NCI-H1417 (cell line): ENCODE measurements at regions not wholly inside any gene's neighbourhood (a gene's known extent, or its start where the extent isn't known, plus 50 kb on each side); places are given as distances from the start of the nearest gene placed in this dataset.

ENCODE experiments used
- DNase-seq, 3 experiments: peaks; one replicate each; lab custom pipeline; 2025; lab: John Stamatoyannopoulos, UW

DNA sequence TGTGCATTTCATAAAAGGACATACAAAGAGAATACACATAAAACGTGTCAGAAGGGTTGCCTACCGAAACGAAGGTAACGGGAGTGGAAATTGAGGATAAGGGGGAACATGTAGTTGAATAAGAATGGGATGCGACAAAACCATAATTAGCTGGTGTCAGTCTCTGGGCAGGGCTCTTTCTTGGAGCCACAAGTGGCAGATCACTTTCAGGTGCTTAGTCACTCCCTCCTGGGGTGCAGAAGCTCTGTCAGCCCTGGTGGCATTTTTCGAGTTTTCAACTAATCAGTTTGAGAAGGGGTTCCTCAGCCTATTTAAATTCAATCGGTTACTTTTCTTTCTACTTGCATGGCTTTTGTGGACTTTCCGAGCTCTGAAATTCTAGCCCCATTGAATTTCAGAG is 133.9 kb upstream of the IGSF21 start:
- peak in 1 of 3 experiments; percentile 30 for DNase-seq

- peak in 1 of 3 experiments; percentile 19 for DNase-seq
Measured at GRCh38 chr1:17976854-17977253, 130.7 kb upstream of the IGSF21 start.

DNA sequence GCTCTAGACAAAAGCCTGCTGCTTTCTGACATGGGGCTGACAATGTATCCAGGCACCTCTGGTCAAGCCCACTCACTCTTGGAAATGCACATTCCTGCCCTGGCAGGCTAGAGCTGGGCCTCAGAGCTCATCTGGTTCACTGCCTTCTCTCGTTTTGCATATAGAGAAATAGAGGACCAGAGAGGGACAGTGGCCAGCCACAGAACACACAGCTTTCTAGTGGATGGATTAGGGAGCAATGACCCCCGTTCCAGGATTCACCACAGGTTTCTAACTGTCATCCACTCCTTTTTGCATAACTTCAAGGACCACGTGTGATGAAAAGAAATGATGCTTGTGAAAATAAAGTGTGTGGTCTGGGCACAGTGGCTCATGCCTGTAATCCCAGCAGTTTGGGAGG is 129.6 kb upstream of the IGSF21 start:
- no peak for DNase-seq

DNA sequence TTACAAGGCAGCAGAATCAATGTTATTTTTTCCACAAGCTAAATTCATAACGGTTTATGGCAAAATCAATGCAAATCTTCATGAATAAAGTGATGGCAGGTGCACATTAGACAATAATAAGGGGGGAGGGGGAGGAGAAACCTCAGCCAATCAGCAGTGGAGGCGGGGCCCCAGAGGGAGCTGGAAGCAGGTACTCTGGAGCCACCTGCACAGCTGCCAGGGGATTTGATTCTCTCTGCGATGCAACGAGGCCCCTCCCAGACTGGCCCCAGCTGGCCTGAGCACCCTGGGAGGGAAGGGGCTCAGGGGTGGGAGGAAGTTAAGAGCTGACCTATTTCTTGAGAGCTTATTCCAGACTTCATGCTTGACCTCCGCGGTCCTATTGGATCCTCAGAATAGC is 127.8 kb upstream of the IGSF21 start:
- DNase-seq: peak; percentile 14 to 94 (median 18)

GRCh38 chr1:17982197-17982596 is 125.4 kb upstream of the IGSF21 start:
- no peak for DNase-seq

DNA sequence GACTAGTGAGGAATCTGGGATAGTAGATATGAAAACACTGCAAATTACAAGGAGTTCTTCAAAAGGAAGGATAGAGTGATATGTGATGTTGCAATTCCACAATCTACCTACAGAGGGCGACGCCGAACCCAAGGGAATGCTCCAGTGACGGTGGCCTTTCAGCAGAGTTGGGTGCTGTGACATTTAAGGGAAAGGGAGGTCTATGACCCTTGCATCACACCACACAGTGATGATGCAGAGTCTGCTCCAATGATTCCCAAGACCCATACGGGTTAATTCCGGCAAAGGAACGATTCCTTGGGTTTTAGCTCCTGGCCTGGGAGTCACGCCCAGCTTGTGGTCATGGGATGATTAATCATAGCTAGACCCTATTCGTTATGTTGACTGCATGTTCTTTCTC is 123.0 kb upstream of the IGSF21 start:
- DNase-seq: peak in 2 of 3 experiments; percentile 8 to 53

DNA sequence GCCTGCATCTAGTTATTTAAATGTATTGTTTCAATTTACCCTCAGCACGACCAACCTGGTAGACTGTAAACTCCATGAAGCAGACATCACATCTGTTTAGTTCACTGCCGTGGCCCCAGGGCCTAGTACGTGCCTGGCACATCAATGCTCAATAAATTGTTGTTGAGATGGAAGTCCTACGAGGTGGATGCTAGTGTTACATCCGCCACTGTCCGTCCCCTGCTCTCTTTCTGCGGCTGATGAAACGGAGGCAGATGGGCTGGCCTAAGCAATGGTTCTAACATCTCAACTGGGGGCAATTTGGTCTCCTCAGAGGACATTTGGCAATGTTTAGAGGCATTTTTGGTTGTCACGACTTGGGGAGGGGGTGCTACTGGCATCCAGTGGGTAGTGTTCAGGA is 121.4 kb upstream of the IGSF21 start:
- DNase-seq: no peak

DNA sequence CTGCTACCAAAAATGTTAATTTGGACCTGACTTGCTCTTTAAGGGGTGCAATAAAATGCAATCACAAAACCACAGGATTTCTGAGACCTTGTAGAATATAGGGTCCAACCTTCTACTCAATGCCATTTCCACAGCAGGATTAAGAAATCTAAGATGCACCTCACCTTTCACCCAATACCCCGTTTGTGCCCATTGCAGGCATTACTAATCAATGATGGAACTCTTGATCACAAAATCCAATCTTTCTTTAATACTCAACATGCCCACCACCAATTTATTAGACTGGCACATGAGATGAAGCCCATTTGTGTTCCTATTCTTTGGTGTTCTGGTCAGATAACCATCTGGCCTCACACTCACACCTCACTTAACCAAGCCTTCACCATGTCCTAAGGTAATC is 117.2 kb upstream of the IGSF21 start:
- DNase-seq: no peak

GRCh38 chr1:17991996-17992395 is 115.6 kb upstream of the IGSF21 start:
- DNase-seq: no peak

GRCh38 chr1:17992800-17993199 is 114.8 kb upstream of the IGSF21 start:
- no peak for DNase-seq

GRCh38 chr1:17994046-17994445 is 113.6 kb upstream of the IGSF21 start:
- no peak for DNase-seq

DNA sequence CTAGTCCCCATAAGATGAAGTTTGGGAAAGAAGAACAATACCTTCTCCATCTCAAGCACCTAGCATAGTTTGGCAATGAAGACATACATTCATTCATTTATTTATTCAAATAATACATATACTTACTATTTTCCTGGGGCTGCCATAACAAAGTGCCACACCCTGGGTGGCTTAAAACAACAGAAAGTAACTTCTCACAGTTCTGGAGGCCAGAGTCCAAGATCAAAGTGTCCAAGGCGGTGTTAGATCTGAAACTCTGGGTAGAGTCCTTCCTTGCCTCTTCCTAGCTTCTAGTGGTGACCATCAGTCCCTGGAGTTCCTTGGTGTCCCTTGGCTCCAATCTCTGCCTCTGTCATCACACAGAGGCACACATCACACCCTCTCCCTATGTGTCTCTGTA is 112.1 kb upstream of the IGSF21 start:
- DNase-seq: no peak

DNA sequence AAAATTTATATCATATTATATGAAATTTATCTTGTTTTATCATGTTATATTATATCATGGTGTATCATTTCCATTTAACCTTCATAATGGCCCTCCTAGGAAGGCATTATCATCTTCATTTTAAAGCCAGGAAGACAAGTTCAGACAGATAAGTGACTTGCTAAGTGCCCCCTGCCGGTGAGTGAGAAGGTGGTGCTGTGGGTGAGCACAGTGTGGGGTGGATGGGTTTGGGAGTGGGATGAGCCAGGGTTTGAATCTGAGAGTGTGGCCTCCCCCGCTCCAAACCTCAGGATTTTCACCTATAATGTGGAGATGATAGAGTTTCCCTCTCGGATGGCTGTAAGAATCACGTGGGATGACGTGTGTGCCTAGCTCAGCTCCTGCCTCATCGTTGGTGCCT is 108.7 kb upstream of the IGSF21 start:
- peak in 1 of 3 experiments; percentile 31 for DNase-seq

DNA sequence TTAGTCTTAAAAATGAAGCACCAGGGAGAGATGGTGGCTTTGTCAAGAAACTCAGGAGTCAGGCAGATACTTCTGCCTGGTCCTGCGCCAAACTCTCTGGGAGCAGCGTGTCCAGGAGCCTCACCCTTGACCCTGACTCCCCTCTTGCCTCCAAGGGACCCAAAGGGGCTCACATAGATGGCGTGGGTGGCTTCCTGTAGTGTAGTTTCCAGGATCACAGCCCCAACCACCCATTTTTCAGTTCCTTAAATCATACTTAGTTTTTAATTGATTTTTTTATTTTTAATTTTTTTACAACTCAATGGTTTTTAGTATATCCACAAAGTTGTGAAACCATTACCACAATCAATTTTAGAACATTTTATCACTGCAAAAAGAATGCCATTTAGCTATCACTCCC is 107.7 kb upstream of the IGSF21 start:
- DNase-seq: no peak

- DNase-seq: no peak
Measured at GRCh38 chr1:18001725-18002124, 105.9 kb upstream of the IGSF21 start.

GRCh38 chr1:18004278-18004677 is 103.3 kb upstream of the IGSF21 start:
- DNase-seq: no peak

DNA sequence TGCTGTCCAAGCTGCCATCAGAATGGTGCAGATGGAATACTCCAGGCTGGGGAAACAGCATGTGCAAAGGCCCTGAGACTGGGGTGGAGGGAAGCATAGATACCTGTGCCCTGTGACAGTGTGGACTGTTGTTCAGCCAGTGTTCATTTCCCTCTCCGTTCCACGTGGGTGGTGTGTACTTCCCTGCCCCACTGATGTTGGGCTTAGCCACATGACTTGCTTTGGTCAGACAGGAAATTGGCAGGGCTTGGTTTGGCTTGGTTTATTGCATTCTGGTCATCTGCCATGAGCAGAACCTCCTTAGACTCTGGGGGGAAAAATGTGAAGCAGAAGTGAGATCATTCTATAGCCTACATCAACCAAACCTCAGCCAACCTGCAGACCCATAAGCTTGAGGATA is 102.4 kb upstream of the IGSF21 start:
- DNase-seq: no peak

DNA sequence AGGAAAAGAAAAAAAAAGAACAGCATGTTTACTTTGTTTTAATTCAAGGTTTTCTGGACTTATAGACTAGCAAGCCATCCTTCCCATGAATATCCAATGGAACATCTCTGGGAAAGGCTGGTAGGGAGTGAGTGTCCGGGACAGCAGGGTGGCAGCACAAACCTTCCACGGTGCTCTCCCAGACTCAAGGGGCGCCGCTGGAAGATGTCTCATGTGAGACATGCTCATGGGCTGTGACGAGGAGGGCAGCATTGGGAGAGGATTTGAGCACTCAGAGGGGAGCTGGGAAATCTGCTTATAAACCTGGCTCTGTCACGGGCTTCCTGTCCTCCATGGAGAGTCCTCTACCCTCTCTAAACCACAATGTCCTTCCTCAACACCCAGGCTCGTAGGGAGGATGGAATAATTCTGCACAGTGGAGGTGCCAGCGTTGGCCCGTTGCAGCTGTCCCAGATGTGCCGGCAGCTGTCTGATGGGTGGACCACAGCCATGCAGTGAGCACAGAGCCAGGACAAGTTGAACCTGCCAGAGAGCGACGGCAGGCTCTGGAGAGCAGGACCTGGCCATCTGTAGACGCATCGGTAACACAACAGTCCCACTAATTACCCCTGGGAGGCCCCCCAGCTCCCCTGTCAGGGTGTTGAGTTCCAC is 100.1 kb upstream of the IGSF21 start:
- DNase-seq: no peak

DNA sequence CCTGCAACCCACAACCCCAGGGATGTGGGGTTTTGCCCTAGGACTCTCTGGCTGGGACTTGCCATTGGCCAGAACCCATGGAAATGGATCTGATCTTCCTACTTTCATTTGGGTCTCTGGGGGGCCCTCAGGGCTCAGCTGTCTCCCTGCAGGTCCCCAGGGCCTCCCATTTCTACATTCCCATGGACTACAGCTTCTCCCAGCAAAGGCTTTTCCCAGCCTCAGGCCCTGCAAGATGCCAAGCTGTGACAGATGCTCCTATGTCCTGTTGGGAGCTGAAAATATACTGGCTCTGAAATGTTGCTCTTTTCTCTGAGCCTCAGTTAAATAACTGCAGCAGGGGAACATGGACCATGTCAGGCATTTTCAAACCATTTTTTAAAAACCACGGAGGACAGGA is 99.5 kb upstream of the IGSF21 start:
- DNase-seq: no peak

DNA sequence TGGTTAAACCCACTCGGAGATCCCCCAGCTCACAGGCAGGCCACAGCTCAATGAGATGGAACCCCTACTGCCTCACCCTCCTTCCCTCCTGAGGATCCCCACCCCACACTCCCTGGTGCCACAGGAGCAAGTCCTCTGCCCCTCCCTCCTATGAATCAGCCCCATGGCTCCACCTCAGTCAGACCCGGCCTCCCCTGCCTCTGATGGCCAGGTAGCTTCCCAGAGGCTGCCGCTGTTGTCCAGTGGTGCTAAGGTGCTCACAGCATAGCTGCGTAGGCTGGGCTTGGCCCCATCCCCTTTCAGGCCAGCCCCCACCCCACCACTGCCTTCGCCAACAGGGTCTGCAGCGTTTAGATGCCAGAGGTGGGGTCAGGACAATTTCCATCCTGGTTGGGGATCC is 98.5 kb upstream of the IGSF21 start:
- DNase-seq: no peak

DNA sequence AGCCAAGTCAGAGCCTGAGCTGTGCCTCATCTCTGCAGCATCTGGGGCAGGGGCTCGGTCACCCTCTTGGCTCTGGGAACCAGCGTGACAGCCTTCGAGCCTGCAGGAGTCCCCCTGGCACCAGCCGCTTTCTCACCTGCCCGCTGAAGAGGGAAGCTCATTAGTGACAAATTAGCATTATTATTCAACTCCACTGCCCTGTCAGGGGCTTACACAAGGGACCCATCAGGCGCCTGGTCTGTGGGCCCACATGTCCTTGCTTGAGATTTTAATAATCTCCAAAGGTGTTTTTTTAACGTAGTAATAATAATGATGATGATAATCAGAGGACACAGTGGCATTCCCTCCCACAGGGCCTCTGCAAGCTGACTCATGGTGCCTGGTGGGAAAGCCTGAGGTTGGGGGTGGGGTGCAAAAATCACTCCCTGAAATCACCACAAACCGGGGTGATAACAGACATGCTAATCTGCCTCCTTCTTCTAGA is 98.1 kb upstream of the IGSF21 start:
- peak in 1 of 3 experiments; percentile 15 for DNase-seq

DNA sequence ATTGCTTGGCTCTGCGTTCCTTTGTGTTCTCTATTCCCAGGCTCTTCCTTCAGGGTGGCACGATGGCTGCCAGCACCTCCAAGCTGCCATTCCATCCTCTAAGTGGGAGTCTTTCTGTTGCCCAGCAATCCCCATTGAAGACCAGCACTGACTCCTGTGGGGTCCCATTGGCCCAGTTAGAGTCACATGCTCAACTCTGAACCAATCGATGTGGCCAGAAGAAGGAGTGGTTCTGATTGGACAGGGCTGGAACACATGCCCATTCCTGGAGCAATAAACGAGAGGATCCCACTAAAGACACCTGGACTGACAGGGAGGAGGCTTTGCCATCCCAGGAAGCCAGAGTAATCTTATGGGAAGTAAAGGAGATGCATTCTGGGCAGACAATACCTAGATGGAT is 97.2 kb upstream of the IGSF21 start:
- DNase-seq: no peak

- DNase-seq: no peak
Measured at GRCh38 chr1:18010945-18011344, 96.7 kb upstream of the IGSF21 start.

- no peak for DNase-seq
Measured at GRCh38 chr1:18011703-18012102, 95.9 kb upstream of the IGSF21 start.
